OCI-LY1 (cell line): ENCODE measurements at regions not wholly inside any gene's neighbourhood (a gene's known extent, or its start where the extent isn't known, plus 50 kb on each side); places are given as distances from the start of the nearest gene placed in this dataset.

Source experiments
- H2AFZ ChIP-seq: fragments of 200-600 bp; sonication (generic), shearing (Covaris generic); 2 replicates; pipeline ENCODE4 v1.6.0; 2014; ENCODE audit warnings: antibody characterized with exemption, mild to moderate bottlenecking, low read length
- H3F3A ChIP-seq: fragments of 200-600 bp; sonication (generic), shearing (Covaris generic); 2 replicates; pipeline ENCODE4 v1.6.0; 2014; ENCODE audit warnings: mild to moderate bottlenecking, antibody characterized with exemption, low read length, moderate library complexity; ENCODE audit not compliant: insufficient read depth
- H3K27ac ChIP-seq: fragments of 200-600 bp; sonication (generic); 2 replicates; pipeline ENCODE4 v1.5.1; 2014; ENCODE audit warnings: low read length, mixed run types, mild to moderate bottlenecking, low read depth; ENCODE audit not compliant: poor library complexity, severe bottlenecking
- H3K27me3 ChIP-seq: fragments of 200-600 bp; sonication (generic); 2 replicates; pipeline ENCODE4 v1.6.0; 2014; ENCODE audit warnings: antibody characterized with exemption, mild to moderate bottlenecking, low read length, moderate library complexity; ENCODE audit not compliant: insufficient read depth
- H3K36me3 ChIP-seq: fragments of 200-600 bp; sonication (generic); 2 replicates; pipeline ENCODE4 v1.6.1; 2014; ENCODE audit warnings: mild to moderate bottlenecking, antibody characterized with exemption, low read length, moderate library complexity, mixed read lengths; ENCODE audit not compliant: insufficient read depth
- H3K4me1 ChIP-seq: fragments of 200-600 bp; sonication (generic); 2 replicates; pipeline ENCODE4 v1.5.1; 2014; ENCODE audit warnings: mild to moderate bottlenecking, low read length, moderate library complexity; ENCODE audit not compliant: insufficient read depth, severe bottlenecking
- H3K4me2 ChIP-seq: fragments of 200-600 bp; sonication (generic), shearing (Covaris generic); 2 replicates; pipeline ENCODE4 v1.6.1; 2014; ENCODE audit warnings: low read length
- H3K4me3 ChIP-seq: fragments of 200-600 bp; sonication (generic); 2 replicates; pipeline ENCODE4 v1.5.1; 2014; ENCODE audit warnings: low read length, low read depth, mild to moderate bottlenecking, mixed read lengths; ENCODE audit not compliant: poor library complexity, severe bottlenecking
- H3K79me2 ChIP-seq: fragments of 200-600 bp; shearing (Covaris generic); 2 replicates; pipeline ENCODE4 v1.6.1; 2016; ENCODE audit warnings: mixed run types, low read length, mixed read lengths; ENCODE audit not compliant: insufficient read depth
- H3K9ac ChIP-seq: fragments of 200-600 bp; sonication (generic), shearing (Covaris generic); 2 replicates; pipeline ENCODE4 v1.6.1; 2014; ENCODE audit warnings: mild to moderate bottlenecking, low read length, mixed read lengths
- H3K9me2 ChIP-seq: fragments of 200-600 bp; sonication (generic), shearing (Covaris generic); 2 replicates; pipeline ENCODE4 v1.6.1; 2014; ENCODE audit warnings: low read depth, mild to moderate bottlenecking, low read length, mixed read lengths
- H3K9me3 ChIP-seq: fragments of 200-600 bp; shearing (Covaris generic); 2 replicates; pipeline ENCODE4 v1.6.1; 2014; ENCODE audit warnings: low read length, mixed read lengths
- H4K20me1 ChIP-seq: fragments of 200-600 bp; sonication (generic), shearing (Covaris generic); 2 replicates; pipeline ENCODE4 v1.6.0; 2016; ENCODE audit warnings: mild to moderate bottlenecking, low read length; ENCODE audit not compliant: insufficient read depth
- CTCF ChIP-seq: fragments of 200-600 bp; sonication (generic), shearing (Covaris generic); IDR thresholded peaks from 2 replicates; pipeline ENCODE4 v1.5.1; 2017; ENCODE audit warnings: mild to moderate bottlenecking, antibody characterized with exemption, low read length, moderate library complexity, mixed read lengths
- EZH2 ChIP-seq: fragments of 200-600 bp; sonication (generic), shearing (Covaris generic); IDR thresholded peaks from 2 replicates; pipeline ENCODE4 v1.8.0; 2017; ENCODE audit warnings: borderline replicate concordance, mixed run types, mild to moderate bottlenecking, antibody characterized with exemption, low read length, moderate library complexity, mixed read lengths

- Histone ChIP-seq H3K9ac (no peak overlapping the region), H3K36me3 (no peaks in the 10 kb centered on the region), H3F3A (no peaks in the 10 kb centered on the region), H2AFZ (no peak overlapping the region), H3K9me3 (no peaks in the 10 kb centered on the region), H3K4me2 (no peak overlapping the region), H3K27ac (no peak overlapping the region), H3K27me3 (no peaks in the 10 kb centered on the region), H3K4me3 (no peak overlapping the region), H3K79me2 (no peaks in the 10 kb centered on the region), H3K4me1 (no peaks in the 10 kb centered on the region), H3K9me2 (no peaks in the 10 kb centered on the region), H4K20me1 (no peaks in the 10 kb centered on the region)
- TF ChIP-seq CTCF = no peak
- no peak for TF ChIP-seq EZH2
Measured at GRCh38 chr1:164343189-164343588, 215.8 kb upstream of the PBX1 start.

GRCh38 chr1:164347980-164348379, 211.0 kb upstream of the PBX1 start:
- H3K9ac ChIP-seq = no peak overlapping the region
- no peak for TF ChIP-seq EZH2
- no peak for TF ChIP-seq CTCF
- H3K4me1 ChIP-seq = no peaks in the 10 kb centered on the region

GRCh38 chr1:164356511-164356910, 202.5 kb upstream of the PBX1 start:
- Histone ChIP-seq H3K9me3 (no peaks in the 10 kb centered on the region), H4K20me1 (no peaks in the 10 kb centered on the region), H3K9ac (no peak overlapping the region), H3K9me2 (no peaks in the 10 kb centered on the region), H3F3A (no peaks in the 10 kb centered on the region), H2AFZ (no peak overlapping the region), H3K4me2 (no peak overlapping the region), H3K4me1 (no peaks in the 10 kb centered on the region), H3K27ac (no peak overlapping the region), H3K27me3 (no peaks in the 10 kb centered on the region), H3K4me3 (no peak overlapping the region), H3K36me3 (no peaks in the 10 kb centered on the region), H3K79me2 (no peaks in the 10 kb centered on the region)
- TF ChIP-seq CTCF = no peak
- TF ChIP-seq EZH2 = no peak

More at GRCh38 chr1:164347980-164348379, 211.0 kb upstream of the PBX1 start:
- Histone ChIP-seq H3K4me2 (no peak overlapping the region), H3K4me3 (no peak overlapping the region), H4K20me1 (no peaks in the 10 kb centered on the region), H2AFZ (no peak overlapping the region), H3K27me3 (no peaks in the 10 kb centered on the region), H3K36me3 (no peaks in the 10 kb centered on the region), H3K27ac (no peak overlapping the region), H3F3A (no peaks in the 10 kb centered on the region), H3K79me2 (no peaks in the 10 kb centered on the region), H3K9me3 (no peaks in the 10 kb centered on the region), H3K9me2 (no peaks in the 10 kb centered on the region)
